RWPE2 (cell line): ENCODE measurements at regions not wholly inside any gene's neighbourhood (a gene's known extent, or its start where the extent isn't known, plus 50 kb on each side); places are given as distances from the start of the nearest gene placed in this dataset.

ENCODE experiments used
- ATAC-seq: fragments of 200-7000 bp; cut with Tn5 transposase; 3 replicates; pipeline ENCODE4 v1.9.1; 2021; ENCODE audit warnings: low read depth
- DNase-seq: peaks from one replicate; pipeline ENCODE4 v3.0.0-alpha.2; 2020; ENCODE audit warnings: low spot score
- H3K27ac ChIP-seq: fragments of 450-650 bp; 2 replicates; pipeline ENCODE4 v1.5.1; 2017; ENCODE audit warnings: mild to moderate bottlenecking; ENCODE audit not compliant: poor library complexity, severe bottlenecking
- H3K27me3 ChIP-seq: fragments of 250-450 bp; sonication (Bioruptor Pico); 2 replicates; pipeline ENCODE4 v1.5.1; 2021; ENCODE audit warnings: mild to moderate bottlenecking, moderate library complexity; ENCODE audit not compliant: insufficient read depth, poor library complexity, severe bottlenecking
- H3K36me3 ChIP-seq: fragments of 250-450 bp; sonication (Bioruptor Pico); 2 replicates; pipeline ENCODE4 v1.5.1; 2020; ENCODE audit warnings: low read depth, mild to moderate bottlenecking, moderate library complexity
- H3K4me1 ChIP-seq: fragments of 250-450 bp; sonication (Bioruptor Pico); 2 replicates; pipeline ENCODE4 v1.5.1; 2021; ENCODE audit warnings: mild to moderate bottlenecking, moderate library complexity; ENCODE audit not compliant: insufficient read depth, poor library complexity, severe bottlenecking
- H3K4me3 ChIP-seq: fragments of 250-450 bp; sonication (Bioruptor Pico); 2 replicates; pipeline ENCODE4 v1.5.1; 2021; ENCODE audit warnings: mild to moderate bottlenecking, moderate library complexity; ENCODE audit not compliant: severe bottlenecking
- H3K9me3 ChIP-seq: fragments of 250-450 bp; sonication (Bioruptor Pico); 2 replicates; pipeline ENCODE4 v1.5.1; 2021; ENCODE audit warnings: mild to moderate bottlenecking, moderate library complexity; ENCODE audit not compliant: severe bottlenecking
- CTCF ChIP-seq: fragments of 450-650 bp; IDR thresholded peaks from one replicate; pipeline ENCODE4 v1.5.1; 2017; ENCODE audit warnings: mild to moderate bottlenecking, moderate library complexity; ENCODE audit not compliant: poor library complexity, severe bottlenecking

- Histone ChIP-seq H3K36me3 (no peaks in the 10 kb centered on the region), H3K4me1 (peaks cover 4% of the 10 kb centered on the region), H3K9me3 (no peaks in the 10 kb centered on the region), H3K4me3 (no peak overlapping the region), H3K27me3 (peaks cover 3% of the 10 kb centered on the region), H3K27ac (no peak overlapping the region)
- TF ChIP-seq CTCF, result no peak
- ATAC-seq (no peak), DNase-seq (no peak)
Observed at GRCh38 chr5:42061121-42061520, 136.0 kb downstream of the FBXO4 start.

- H3K9me3 ChIP-seq, result no peaks in the 10 kb centered on the region
- H3K27me3 ChIP-seq, result peaks cover 6% of the 10 kb centered on the region
- no peak for TF ChIP-seq CTCF
- H3K36me3 ChIP-seq, result no peaks in the 10 kb centered on the region
- ATAC-seq (peak; percentile 73; the same call in 2 of the 3 replicates), DNase-seq (no peak)
- H3K4me3 ChIP-seq, result no peak overlapping the region
- H3K27ac ChIP-seq, result no peak overlapping the region
- H3K4me1 ChIP-seq, result no peaks in the 10 kb centered on the region
Observed at GRCh38 chr5:42064821-42065220, 139.7 kb downstream of the FBXO4 start.

DNA sequence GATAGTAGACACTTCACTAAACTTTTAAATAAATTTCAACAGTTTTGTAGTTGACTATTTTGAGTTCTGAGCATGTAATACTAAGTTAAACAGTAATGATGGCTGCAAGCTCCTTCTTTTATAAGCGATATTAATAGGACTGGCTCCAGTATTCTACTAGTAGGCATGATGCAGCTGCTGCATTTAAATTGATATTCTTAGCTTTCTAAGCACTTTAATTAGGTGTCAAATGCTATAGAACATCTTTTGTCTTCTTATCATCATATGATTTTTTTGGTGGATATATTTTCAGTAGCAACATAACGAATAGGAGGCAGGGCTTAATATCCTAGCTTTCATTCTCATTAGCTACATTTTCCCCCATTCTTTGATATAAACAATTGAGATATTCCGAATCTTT is 141.1 kb downstream of the FBXO4 start:
- no peaks in the 10 kb centered on the region for H3K9me3 ChIP-seq
- no peak overlapping the region for H3K4me3 ChIP-seq
- peaks cover 6% of the 10 kb centered on the region for H3K27me3 ChIP-seq
- ATAC-seq (no peak), DNase-seq (no peak)
- H3K27ac ChIP-seq, result no peak overlapping the region
- no peaks in the 10 kb centered on the region for H3K4me1 ChIP-seq
- no peak for TF ChIP-seq CTCF
- no peaks in the 10 kb centered on the region for H3K36me3 ChIP-seq

- TF ChIP-seq CTCF, result no peak
- no peaks in the 10 kb centered on the region for H3K9me3 ChIP-seq
- peaks cover 5% of the 10 kb centered on the region for H3K27me3 ChIP-seq
- no peak overlapping the region for H3K4me3 ChIP-seq
- no peaks in the 10 kb centered on the region for H3K4me1 ChIP-seq
- no peaks in the 10 kb centered on the region for H3K36me3 ChIP-seq
- no peak for DNase-seq
- no peak overlapping the region for H3K27ac ChIP-seq
- no peak for ATAC-seq
Observed at GRCh38 chr5:42074353-42074752, 149.3 kb downstream of the FBXO4 start.

GRCh38 chr5:42089705-42090104 is 164.6 kb downstream of the FBXO4 start:
- Histone ChIP-seq H3K9me3 (no peaks in the 10 kb centered on the region), H3K4me3 (no peak overlapping the region), H3K27me3 (peaks cover 12% of the 10 kb centered on the region), H3K4me1 (no peaks in the 10 kb centered on the region), H3K36me3 (no peaks in the 10 kb centered on the region), H3K27ac (no peak overlapping the region)
- ATAC-seq, result no peak
- TF ChIP-seq CTCF, result no peak
- DNase-seq, result no peak
